ENCODE measurements at regions not wholly inside any gene's neighbourhood (a gene's known extent, or its start where the extent isn't known, plus 50 kb on each side); places are given as distances from the start of the nearest gene placed in this dataset.

DNA sequence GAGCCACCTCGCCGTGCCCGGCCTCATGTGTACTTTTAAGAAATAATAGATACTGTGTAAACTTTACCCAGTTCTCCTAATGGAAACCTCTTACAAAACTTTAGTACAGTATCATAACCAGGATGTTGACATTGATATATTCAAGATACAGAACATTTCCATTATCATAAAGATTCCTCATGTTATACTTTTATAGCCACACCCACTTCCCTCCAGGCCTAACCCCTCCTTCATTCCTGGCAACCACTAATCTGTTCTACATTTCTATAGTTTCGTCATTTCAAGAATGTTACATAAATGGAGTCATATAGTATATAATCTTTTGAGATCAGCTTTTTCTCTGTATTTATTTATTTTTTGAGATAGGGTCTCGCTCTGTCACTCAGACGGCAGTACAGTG is 52.6 kb upstream of the SALL4 start:
- TF ChIP-seq ZNF565 (CRISPR knock-in tag; conservative IDR thresholded peaks at IDR 0.05; ENCODE audit: low read depth) (no peak), ARNTL (CRISPR knock-in tag; IDR thresholded peaks at IDR 0.05; ENCODE audit: borderline replicate concordance, low read depth) (no peak), GLIS3 (CRISPR knock-in tag; IDR thresholded peaks at IDR 0.05) (no peak), PPARA (CRISPR knock-in tag; IDR thresholded peaks at IDR 0.05; ENCODE audit: borderline replicate concordance) (no peak), ZFP3 (CRISPR knock-in tag; IDR thresholded peaks at IDR 0.05) (no peak), RARB (CRISPR knock-in tag; IDR thresholded peaks at IDR 0.05) (no peak), ZNF8 (CRISPR knock-in tag; IDR thresholded peaks at IDR 0.05) (no peak), TOX (CRISPR knock-in tag; IDR thresholded peaks at IDR 0.05; ENCODE audit: borderline replicate concordance) (no peak)
- TF ChIP-seq, protein P1, sequence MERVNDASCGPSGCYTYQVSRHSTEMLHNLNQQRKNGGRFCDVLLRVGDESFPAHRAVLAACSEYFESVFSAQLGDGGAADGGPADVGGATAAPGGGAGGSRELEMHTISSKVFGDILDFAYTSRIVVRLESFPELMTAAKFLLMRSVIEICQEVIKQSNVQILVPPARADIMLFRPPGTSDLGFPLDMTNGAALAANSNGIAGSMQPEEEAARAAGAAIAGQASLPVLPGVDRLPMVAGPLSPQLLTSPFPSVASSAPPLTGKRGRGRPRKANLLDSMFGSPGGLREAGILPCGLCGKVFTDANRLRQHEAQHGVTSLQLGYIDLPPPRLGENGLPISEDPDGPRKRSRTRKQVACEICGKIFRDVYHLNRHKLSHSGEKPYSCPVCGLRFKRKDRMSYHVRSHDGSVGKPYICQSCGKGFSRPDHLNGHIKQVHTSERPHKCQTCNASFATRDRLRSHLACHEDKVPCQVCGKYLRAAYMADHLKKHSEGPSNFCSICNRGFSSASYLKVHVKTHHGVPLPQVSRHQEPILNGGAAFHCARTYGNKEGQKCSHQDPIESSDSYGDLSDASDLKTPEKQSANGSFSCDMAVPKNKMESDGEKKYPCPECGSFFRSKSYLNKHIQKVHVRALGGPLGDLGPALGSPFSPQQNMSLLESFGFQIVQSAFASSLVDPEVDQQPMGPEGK (CRISPR knock-in tag; IDR thresholded peaks at IDR 0.05; ENCODE audit: borderline replicate concordance): no peak
- TF ChIP-seq, protein P2, sequence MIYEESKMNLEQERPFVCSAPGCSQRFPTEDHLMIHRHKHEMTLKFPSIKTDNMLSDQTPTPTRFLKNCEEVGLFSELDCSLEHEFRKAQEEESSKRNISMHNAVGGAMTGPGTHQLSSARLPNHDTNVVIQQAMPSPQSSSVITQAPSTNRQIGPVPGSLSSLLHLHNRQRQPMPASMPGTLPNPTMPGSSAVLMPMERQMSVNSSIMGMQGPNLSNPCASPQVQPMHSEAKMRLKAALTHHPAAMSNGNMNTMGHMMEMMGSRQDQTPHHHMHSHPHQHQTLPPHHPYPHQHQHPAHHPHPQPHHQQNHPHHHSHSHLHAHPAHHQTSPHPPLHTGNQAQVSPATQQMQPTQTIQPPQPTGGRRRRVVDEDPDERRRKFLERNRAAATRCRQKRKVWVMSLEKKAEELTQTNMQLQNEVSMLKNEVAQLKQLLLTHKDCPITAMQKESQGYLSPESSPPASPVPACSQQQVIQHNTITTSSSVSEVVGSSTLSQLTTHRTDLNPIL (CRISPR knock-in tag; IDR thresholded peaks at IDR 0.05; ENCODE audit: low read depth): no peak
- TF ChIP-seq, protein P3, sequence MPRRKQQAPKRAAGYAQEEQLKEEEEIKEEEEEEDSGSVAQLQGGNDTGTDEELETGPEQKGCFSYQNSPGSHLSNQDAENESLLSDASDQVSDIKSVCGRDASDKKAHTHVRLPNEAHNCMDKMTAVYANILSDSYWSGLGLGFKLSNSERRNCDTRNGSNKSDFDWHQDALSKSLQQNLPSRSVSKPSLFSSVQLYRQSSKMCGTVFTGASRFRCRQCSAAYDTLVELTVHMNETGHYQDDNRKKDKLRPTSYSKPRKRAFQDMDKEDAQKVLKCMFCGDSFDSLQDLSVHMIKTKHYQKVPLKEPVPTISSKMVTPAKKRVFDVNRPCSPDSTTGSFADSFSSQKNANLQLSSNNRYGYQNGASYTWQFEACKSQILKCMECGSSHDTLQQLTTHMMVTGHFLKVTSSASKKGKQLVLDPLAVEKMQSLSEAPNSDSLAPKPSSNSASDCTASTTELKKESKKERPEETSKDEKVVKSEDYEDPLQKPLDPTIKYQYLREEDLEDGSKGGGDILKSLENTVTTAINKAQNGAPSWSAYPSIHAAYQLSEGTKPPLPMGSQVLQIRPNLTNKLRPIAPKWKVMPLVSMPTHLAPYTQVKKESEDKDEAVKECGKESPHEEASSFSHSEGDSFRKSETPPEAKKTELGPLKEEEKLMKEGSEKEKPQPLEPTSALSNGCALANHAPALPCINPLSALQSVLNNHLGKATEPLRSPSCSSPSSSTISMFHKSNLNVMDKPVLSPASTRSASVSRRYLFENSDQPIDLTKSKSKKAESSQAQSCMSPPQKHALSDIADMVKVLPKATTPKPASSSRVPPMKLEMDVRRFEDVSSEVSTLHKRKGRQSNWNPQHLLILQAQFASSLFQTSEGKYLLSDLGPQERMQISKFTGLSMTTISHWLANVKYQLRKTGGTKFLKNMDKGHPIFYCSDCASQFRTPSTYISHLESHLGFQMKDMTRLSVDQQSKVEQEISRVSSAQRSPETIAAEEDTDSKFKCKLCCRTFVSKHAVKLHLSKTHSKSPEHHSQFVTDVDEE (CRISPR knock-in tag; IDR thresholded peaks at IDR 0.05): no peak
- TF ChIP-seq, protein P4, sequence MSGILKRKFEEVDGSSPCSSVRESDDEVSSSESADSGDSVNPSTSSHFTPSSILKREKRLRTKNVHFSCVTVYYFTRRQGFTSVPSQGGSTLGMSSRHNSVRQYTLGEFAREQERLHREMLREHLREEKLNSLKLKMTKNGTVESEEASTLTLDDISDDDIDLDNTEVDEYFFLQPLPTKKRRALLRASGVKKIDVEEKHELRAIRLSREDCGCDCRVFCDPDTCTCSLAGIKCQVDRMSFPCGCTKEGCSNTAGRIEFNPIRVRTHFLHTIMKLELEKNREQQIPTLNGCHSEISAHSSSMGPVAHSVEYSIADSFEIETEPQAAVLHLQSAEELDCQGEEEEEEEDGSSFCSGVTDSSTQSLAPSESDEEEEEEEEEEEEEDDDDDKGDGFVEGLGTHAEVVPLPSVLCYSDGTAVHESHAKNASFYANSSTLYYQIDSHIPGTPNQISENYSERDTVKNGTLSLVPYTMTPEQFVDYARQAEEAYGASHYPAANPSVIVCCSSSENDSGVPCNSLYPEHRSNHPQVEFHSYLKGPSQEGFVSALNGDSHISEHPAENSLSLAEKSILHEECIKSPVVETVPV (CRISPR knock-in tag; IDR thresholded peaks at IDR 0.05): no peak

Data from SK-N-SH treated with all-trans-retinoic acid at 6 μM for 48 hours (cell line).